ENCODE measurements at regions not wholly inside any gene's neighbourhood (a gene's known extent, or its start where the extent isn't known, plus 50 kb on each side); places are given as distances from the start of the nearest gene placed in this dataset.

DNA sequence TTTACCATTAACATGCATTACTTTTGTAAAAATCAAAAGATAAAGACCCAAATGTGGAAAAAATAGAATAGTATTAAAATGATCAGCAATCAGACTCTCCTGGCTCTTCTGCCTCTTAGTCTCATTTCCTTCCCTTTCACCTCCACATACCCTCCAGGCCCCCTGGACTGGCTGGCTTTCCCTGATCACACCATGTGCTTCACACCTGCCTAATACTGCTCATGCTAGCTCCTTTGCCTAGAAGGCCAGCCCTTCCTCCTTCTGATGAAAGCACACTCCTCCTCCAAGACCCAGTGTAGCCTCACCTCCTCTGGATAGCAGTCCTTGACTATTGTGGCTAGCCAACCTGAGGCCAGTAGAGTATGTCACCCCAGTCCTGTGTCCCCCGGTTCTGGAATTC lies 182.0 kb upstream of the HEY2 start:
- Histone ChIP-seq H3K4me1 (ENCODE audit: control insufficient read depth in 5 of 5, insufficient read depth in 5 of 5, low read length in 5 of 5) (no peaks in the 10 kb centered on the region), H3K4me3 (no peak overlapping the region), H3K9me3 (ENCODE audit: control insufficient read depth in 4 of 4, insufficient read depth in 3 of 4, low read length in 3 of 4) (no peaks in the 10 kb centered on the region), H3K36me3 (ENCODE audit: control insufficient read depth in 4 of 4, insufficient read depth in 4 of 4, low read length in 4 of 4) (no peaks in the 10 kb centered on the region), H3K27me3 (ENCODE audit: control insufficient read depth in 3 of 3, insufficient read depth in 3 of 3, low read length in 2 of 3) (peaks cover 0 to 4% (median 0%) of the 10 kb centered on the region in 3 donors), H3K27ac (ENCODE audit: low read depth in 1 of 2, low read length in 1 of 2) (no peak overlapping the region), H3K9ac (ENCODE audit: insufficient read depth in 1 of 2, low read length in 2 of 2) (no peak overlapping the region)
- TF ChIP-seq, protein P1, sequence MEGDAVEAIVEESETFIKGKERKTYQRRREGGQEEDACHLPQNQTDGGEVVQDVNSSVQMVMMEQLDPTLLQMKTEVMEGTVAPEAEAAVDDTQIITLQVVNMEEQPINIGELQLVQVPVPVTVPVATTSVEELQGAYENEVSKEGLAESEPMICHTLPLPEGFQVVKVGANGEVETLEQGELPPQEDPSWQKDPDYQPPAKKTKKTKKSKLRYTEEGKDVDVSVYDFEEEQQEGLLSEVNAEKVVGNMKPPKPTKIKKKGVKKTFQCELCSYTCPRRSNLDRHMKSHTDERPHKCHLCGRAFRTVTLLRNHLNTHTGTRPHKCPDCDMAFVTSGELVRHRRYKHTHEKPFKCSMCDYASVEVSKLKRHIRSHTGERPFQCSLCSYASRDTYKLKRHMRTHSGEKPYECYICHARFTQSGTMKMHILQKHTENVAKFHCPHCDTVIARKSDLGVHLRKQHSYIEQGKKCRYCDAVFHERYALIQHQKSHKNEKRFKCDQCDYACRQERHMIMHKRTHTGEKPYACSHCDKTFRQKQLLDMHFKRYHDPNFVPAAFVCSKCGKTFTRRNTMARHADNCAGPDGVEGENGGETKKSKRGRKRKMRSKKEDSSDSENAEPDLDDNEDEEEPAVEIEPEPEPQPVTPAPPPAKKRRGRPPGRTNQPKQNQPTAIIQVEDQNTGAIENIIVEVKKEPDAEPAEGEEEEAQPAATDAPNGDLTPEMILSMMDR (IDR thresholded peaks at IDR 0.05; ENCODE audit: control extremely low read depth, extremely low read depth) = no peak
- DNase-seq (no peak), ATAC-seq (ENCODE audit: insufficient read depth, low FRiP score) (no peak)
- WGBS, 2 donors = 94% methylated on average over 1 of the region's 1 CpG

DNA sequence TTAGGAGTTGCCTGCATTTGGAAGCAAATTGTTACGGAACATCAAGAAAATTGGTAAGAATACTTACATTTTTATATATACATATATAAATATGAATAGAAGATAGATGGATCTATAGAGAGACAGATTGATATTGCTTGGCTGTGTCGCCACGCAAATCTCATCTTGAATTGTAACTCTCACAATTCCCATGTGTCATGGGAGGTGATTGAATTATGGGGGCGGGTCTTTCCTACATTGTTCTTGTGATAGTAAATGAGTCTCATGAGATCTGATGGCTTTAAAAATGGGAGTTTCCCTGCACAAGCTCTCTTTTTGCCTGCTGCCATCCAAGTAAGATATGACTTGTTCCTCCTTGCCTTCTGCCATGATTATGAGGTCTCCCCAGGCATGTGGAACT lies 180.8 kb upstream of the HEY2 start:
- peaks cover 0 to 4% (median 0%) of the 10 kb centered on the region in 3 donors for H3K27me3 ChIP-seq (ENCODE audit: control insufficient read depth in 3 of 3, insufficient read depth in 3 of 3, low read length in 2 of 3)
- H3K4me1 ChIP-seq (ENCODE audit: control insufficient read depth in 5 of 5, insufficient read depth in 5 of 5, low read length in 5 of 5) = no peaks in the 10 kb centered on the region
- TF ChIP-seq, protein P1 (IDR thresholded peaks at IDR 0.05; ENCODE audit: control extremely low read depth, extremely low read depth) = no peak
- ATAC-seq (ENCODE audit: insufficient read depth, low FRiP score) (no peak), DNase-seq (no peak)
- H3K9me3 ChIP-seq (ENCODE audit: control insufficient read depth in 4 of 4, insufficient read depth in 3 of 4, low read length in 3 of 4) = no peaks in the 10 kb centered on the region
- H3K4me3 ChIP-seq = no peak overlapping the region
- no peaks in the 10 kb centered on the region for H3K36me3 ChIP-seq (ENCODE audit: control insufficient read depth in 4 of 4, insufficient read depth in 4 of 4, low read length in 4 of 4)
- H3K9ac ChIP-seq (ENCODE audit: insufficient read depth in 1 of 2, low read length in 2 of 2) = no peak overlapping the region
- 96 to 97% methylated on average over 4 of the region's 4 CpGs for WGBS, 2 donors
- no peak overlapping the region for H3K27ac ChIP-seq (ENCODE audit: low read depth in 1 of 2, low read length in 1 of 2)

DNA sequence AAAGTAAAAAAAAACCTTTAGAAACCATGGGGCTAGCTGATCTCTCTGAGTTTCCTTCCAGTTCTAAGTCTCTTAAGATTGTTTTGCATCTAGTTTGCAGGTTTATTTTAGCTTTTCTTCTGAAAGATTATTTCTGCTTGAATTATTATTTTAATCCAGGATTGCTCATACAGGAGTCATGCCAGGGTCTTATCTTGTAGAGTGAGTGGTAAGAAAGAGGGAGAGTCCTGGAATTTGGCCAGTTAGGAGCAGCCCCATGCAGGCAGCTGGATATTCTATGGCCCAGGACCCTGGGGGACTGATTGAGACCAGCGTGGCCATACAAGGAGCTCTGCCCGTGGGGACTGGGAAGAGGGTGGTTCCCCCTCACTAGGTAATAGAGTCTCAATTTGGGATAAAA lies 178.9 kb upstream of the HEY2 start:
- no peak overlapping the region for H3K9ac ChIP-seq (ENCODE audit: insufficient read depth in 1 of 2, low read length in 2 of 2)
- H3K4me3 ChIP-seq = no peak overlapping the region
- H3K4me1 ChIP-seq (ENCODE audit: control insufficient read depth in 5 of 5, insufficient read depth in 5 of 5, low read length in 5 of 5) = no peaks in the 10 kb centered on the region
- no peaks in the 10 kb centered on the region for H3K36me3 ChIP-seq (ENCODE audit: control insufficient read depth in 4 of 4, insufficient read depth in 4 of 4, low read length in 4 of 4)
- H3K27ac ChIP-seq (ENCODE audit: low read depth in 1 of 2, low read length in 1 of 2) = no peak overlapping the region
- H3K9me3 ChIP-seq (ENCODE audit: control insufficient read depth in 4 of 4, insufficient read depth in 3 of 4, low read length in 3 of 4) = no peaks in the 10 kb centered on the region
- DNase-seq (no peak), ATAC-seq (ENCODE audit: insufficient read depth, low FRiP score) (no peak)
- H3K27me3 ChIP-seq (ENCODE audit: control insufficient read depth in 3 of 3, insufficient read depth in 3 of 3, low read length in 2 of 3) = peaks cover 0 to under 1% (median 0%) of the 10 kb centered on the region in 3 donors
- WGBS, 2 donors = 84 to 85% methylated on average over 2 of the region's 2 CpGs
- TF ChIP-seq, protein P1 (IDR thresholded peaks at IDR 0.05; ENCODE audit: control extremely low read depth, extremely low read depth) = no peak

DNA sequence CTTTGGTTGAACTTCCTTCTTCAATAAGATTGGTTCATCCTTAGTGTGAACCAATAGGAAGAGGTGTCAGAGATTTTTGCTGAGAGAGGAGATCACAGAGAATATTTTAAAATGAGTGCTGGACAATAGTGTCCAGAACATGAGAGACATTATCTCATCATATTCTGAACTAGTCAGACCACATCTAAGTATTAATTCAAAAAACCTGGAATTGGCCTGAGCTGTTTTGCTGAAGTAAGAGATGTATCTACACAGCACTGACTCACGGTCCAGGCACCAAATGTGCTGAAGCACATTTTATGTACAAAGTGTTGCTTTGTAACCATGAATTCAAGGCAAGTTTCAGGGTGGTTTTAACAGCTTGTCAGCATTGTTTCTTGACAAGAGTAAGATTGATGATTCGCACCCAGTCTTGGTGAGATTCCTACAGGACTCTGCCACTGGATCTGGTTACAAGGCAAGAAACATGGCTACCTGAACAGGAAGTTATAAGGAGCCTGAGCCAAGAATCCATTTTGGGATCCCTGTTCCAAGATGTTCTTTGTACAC lies 178.2 kb upstream of the HEY2 start:
- H3K4me1 ChIP-seq (ENCODE audit: control insufficient read depth in 5 of 5, insufficient read depth in 5 of 5, low read length in 5 of 5) = no peaks in the 10 kb centered on the region

More for the DNA sequence above, 178.2 kb upstream of the HEY2 start:
- no peaks in the 10 kb centered on the region for H3K36me3 ChIP-seq (ENCODE audit: control insufficient read depth in 4 of 4, insufficient read depth in 4 of 4, low read length in 4 of 4)
- H3K27ac ChIP-seq (ENCODE audit: low read depth in 1 of 2, low read length in 1 of 2) = no peak overlapping the region
- H3K9me3 ChIP-seq (ENCODE audit: control insufficient read depth in 4 of 4, insufficient read depth in 3 of 4, low read length in 3 of 4) = no peaks in the 10 kb centered on the region
- TF ChIP-seq, protein P1 (IDR thresholded peaks at IDR 0.05; ENCODE audit: control extremely low read depth, extremely low read depth) = no peak
- ATAC-seq (ENCODE audit: insufficient read depth, low FRiP score) (no peak), DNase-seq (no peak)
- H3K9ac ChIP-seq (ENCODE audit: insufficient read depth in 1 of 2, low read length in 2 of 2) = no peak overlapping the region
- no peak overlapping the region for H3K4me3 ChIP-seq
- H3K27me3 ChIP-seq (ENCODE audit: control insufficient read depth in 3 of 3, insufficient read depth in 3 of 3, low read length in 2 of 3) = no peaks in the 10 kb centered on the region
- 86 to 98% methylated on average over 2 of the region's 2 CpGs for WGBS, 2 donors
